WTC11 (cell line): ENCODE measurements at regions not wholly inside any gene's neighbourhood (a gene's known extent, or its start where the extent isn't known, plus 50 kb on each side); places are given as distances from the start of the nearest gene placed in this dataset.

Experiments used
- ATAC-seq: fragments of 200-7000 bp; cut with Tn5 transposase; 2 replicates; pipeline ENCODE4 v1.10.0; 2021; ENCODE audit warnings: mild to moderate bottlenecking, moderate library complexity
- CTCF ChIA-PET: fragments of 300-600 bp; sonication (Branson Sonifier 250); formaldehyde crosslinking; loops from one replicate; lab custom pipeline; 2021; ENCODE audit warnings: antibody characterized with exemption; lab: Charles Lee
- POLR2A ChIA-PET: fragments of 350-600 bp; sonication (Branson Sonifier 250); formaldehyde crosslinking; loops from one replicate; lab custom pipeline; 2021; ENCODE audit warnings: antibody characterized with exemption; lab: Charles Lee
- DNase-seq: peaks from one replicate; pipeline ENCODE4 v3.0.0; 2021; ENCODE audit warnings: low spot score
- H3K27ac Mint-ChIP-seq: 2 replicates; pipeline ENCODE4 v1.8.0; 2021; ENCODE audit warnings: mixed read lengths
- H3K27me3 Mint-ChIP-seq: 2 replicates; pipeline ENCODE4 v1.8.0; 2021; ENCODE audit warnings: low read depth, mild to moderate bottlenecking, moderate library complexity, mixed read lengths
- H3K36me3 Mint-ChIP-seq: 2 replicates; pipeline ENCODE4 v1.8.0; 2021; ENCODE audit warnings: mixed read lengths
- H3K4me1 Mint-ChIP-seq: 2 replicates; pipeline ENCODE4 v1.8.0; 2022; ENCODE audit warnings: mixed read lengths
- H3K4me3 Mint-ChIP-seq: 2 replicates; pipeline ENCODE4 v1.8.0; 2021; ENCODE audit warnings: mild to moderate bottlenecking, moderate library complexity, mixed read lengths
- H3K9me3 Mint-ChIP-seq: 2 replicates; pipeline ENCODE4 v1.8.0; 2021; ENCODE audit warnings: mixed read lengths
- AFF4 ChIP-seq: sonication (generic); formaldehyde crosslinking; IDR thresholded peaks from 2 replicates; pipeline ENCODE4 v1.8.1; 2023; ENCODE audit warnings: mild to moderate bottlenecking, missing genetic modification reagents, borderline replicate concordance
- ATF6 ChIP-seq: sonication (generic); formaldehyde crosslinking; IDR thresholded peaks from 2 replicates; pipeline ENCODE4 v1.8.1; 2023; ENCODE audit warnings: mild to moderate bottlenecking, missing genetic modification reagents
- CREB1 ChIP-seq: sonication (generic); formaldehyde crosslinking; IDR thresholded peaks from 2 replicates; pipeline ENCODE4 v1.8.0; 2023; ENCODE audit warnings: mild to moderate bottlenecking, missing genetic modification reagents
- CREM ChIP-seq: sonication (generic); formaldehyde crosslinking; IDR thresholded peaks from 2 replicates; pipeline ENCODE4 v1.8.1; 2022; ENCODE audit warnings: mild to moderate bottlenecking, missing genetic modification reagents, moderate library complexity
- E2F4 ChIP-seq: sonication (generic); formaldehyde crosslinking; IDR thresholded peaks from 2 replicates; pipeline ENCODE4 v1.8.1; 2022; ENCODE audit warnings: low read depth, mild to moderate bottlenecking, moderate library complexity, missing genetic modification reagents, borderline replicate concordance
- FOXP1 ChIP-seq: sonication (generic); formaldehyde crosslinking; IDR thresholded peaks from 2 replicates; pipeline ENCODE4 v1.8.0; 2022; ENCODE audit warnings: missing genetic modification reagents, mild to moderate bottlenecking, moderate library complexity, borderline replicate concordance
- HMGXB4 ChIP-seq: sonication (generic); formaldehyde crosslinking; IDR thresholded peaks from 2 replicates; pipeline ENCODE4 v1.8.1; 2023; ENCODE audit warnings: mild to moderate bottlenecking, moderate library complexity, missing genetic modification reagents
- IRF1 ChIP-seq: sonication (generic); formaldehyde crosslinking; IDR thresholded peaks from 2 replicates; pipeline ENCODE4 v1.8.0; 2023; ENCODE audit warnings: missing genetic modification reagents
- JUN ChIP-seq: sonication (generic); formaldehyde crosslinking; IDR thresholded peaks from 2 replicates; pipeline ENCODE4 v1.8.0; 2023; ENCODE audit warnings: mild to moderate bottlenecking, missing genetic modification reagents
- KAT7 ChIP-seq: sonication (generic); formaldehyde crosslinking; IDR thresholded peaks from 2 replicates; pipeline ENCODE4 v1.8.1; 2023; ENCODE audit warnings: missing genetic modification reagents, mild to moderate bottlenecking, borderline replicate concordance
- NFATC4 ChIP-seq: fragments of 250-450 bp; sonication (Bioruptor Pico); IDR thresholded peaks from 2 replicates; pipeline ENCODE4 v1.9.0; 2021; ENCODE audit warnings: mild to moderate bottlenecking
- NR3C1 ChIP-seq: sonication (generic); formaldehyde crosslinking; conservative IDR thresholded peaks from 2 replicates; pipeline ENCODE4 v1.8.1; 2023; ENCODE audit warnings: low read depth, mild to moderate bottlenecking, missing genetic modification reagents
- RELA ChIP-seq: sonication (generic); formaldehyde crosslinking; IDR thresholded peaks from 2 replicates; pipeline ENCODE4 v1.8.1; 2022; ENCODE audit warnings: missing genetic modification reagents, mild to moderate bottlenecking, borderline replicate concordance
- TP53 ChIP-seq: sonication (generic); formaldehyde crosslinking; IDR thresholded peaks from 2 replicates; pipeline ENCODE4 v1.8.1; 2023; ENCODE audit warnings: mild to moderate bottlenecking, missing genetic modification reagents
- ZBTB21 ChIP-seq: sonication (generic); formaldehyde crosslinking; IDR thresholded peaks from 2 replicates; pipeline ENCODE4 v1.8.1; 2023; ENCODE audit warnings: mild to moderate bottlenecking, missing genetic modification reagents, borderline replicate concordance
- ZNF121 ChIP-seq: sonication (generic); formaldehyde crosslinking; IDR thresholded peaks from 2 replicates; pipeline ENCODE4 v1.8.0; 2023; ENCODE audit warnings: missing genetic modification reagents
- ZNF396 ChIP-seq: fragments of 250-450 bp; sonication (Bioruptor Pico); IDR thresholded peaks from 2 replicates; pipeline ENCODE4 v1.8.0; 2021; ENCODE audit warnings: mild to moderate bottlenecking, moderate library complexity, borderline replicate concordance
- ZNF423 ChIP-seq: fragments of 250-450 bp; sonication (Bioruptor Pico); IDR thresholded peaks from 2 replicates; pipeline ENCODE4 v2.1.2; 2022; ENCODE audit warnings: mild to moderate bottlenecking, moderate library complexity
- ZNF671 ChIP-seq: fragments of 250-450 bp; sonication (Bioruptor Pico); IDR thresholded peaks from 2 replicates; pipeline ENCODE4 v1.8.0; 2021; ENCODE audit warnings: mild to moderate bottlenecking
- TF ChIP-seq, protein P1 (sequence below): fragments of 250-450 bp; sonication (Bioruptor Pico); IDR thresholded peaks from 2 replicates; pipeline ENCODE4 v2.1.2; 2022; ENCODE audit warnings: mild to moderate bottlenecking, moderate library complexity
- TF ChIP-seq, protein P2 (sequence below): fragments of 250-450 bp; sonication (Bioruptor Pico); IDR thresholded peaks from 2 replicates; pipeline ENCODE4 v1.8.0; 2021; ENCODE audit warnings: mild to moderate bottlenecking
- TF ChIP-seq, protein P3 (sequence below): sonication (generic); formaldehyde crosslinking; IDR thresholded peaks from 2 replicates; pipeline ENCODE4 v1.8.1; 2022; ENCODE audit warnings: mild to moderate bottlenecking, moderate library complexity, missing genetic modification reagents

- TF ChIP-seq RELA (CRISPR knock-in tag) (no peak), CREM (CRISPR knock-in tag) (no peak)
Observed at GRCh38 chr12:74337951-74338350, 199.7 kb upstream of the ATXN7L3B start (continued).

DNA sequence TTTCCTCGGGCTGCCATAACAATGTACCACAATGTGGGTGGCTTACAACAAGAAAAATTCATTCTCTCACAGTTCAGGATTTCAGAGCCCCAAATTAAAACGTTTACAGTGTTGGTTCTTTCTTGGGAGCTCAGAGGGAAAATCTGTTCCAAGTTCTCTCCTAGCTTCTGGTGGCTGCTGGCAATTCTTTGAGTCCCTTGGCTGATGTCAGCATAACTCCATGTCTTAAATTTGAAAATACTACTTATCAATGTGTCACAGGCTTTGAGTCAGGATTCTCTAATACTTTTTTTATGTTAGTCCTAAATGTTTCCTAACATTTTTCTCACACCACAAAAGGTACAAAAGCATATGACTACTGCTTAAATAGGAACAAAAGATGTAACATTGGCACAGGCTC lies 198.4 kb upstream of the ATXN7L3B start:
- POLR2A ChIA-PET: no interaction called here
- DNase-seq (no peak), ATAC-seq (no peak)
- no peaks in the 10 kb centered on the region for H3K9me3 Mint-ChIP-seq
- TF ChIP-seq ZBTB21 (CRISPR knock-in tag) (no peak), ZNF121 (CRISPR knock-in tag) (no peak), RELA (CRISPR knock-in tag) (no peak), ZNF671 (no peak), TP53 (CRISPR knock-in tag) (no peak), CREB1 (no peak), KAT7 (CRISPR knock-in tag) (no peak), IRF1 (no peak), ATF6 (CRISPR knock-in tag) (no peak), FOXP1 (no peak)
- TF ChIP-seq, all 79 proteins: peak for 0
- CTCF ChIA-PET: interaction anchor here (0.6 kb wide), 1 partner anchor 195 kb away, joined by 3 read pairs; no protein-coding TSS in a partner anchor
- peaks cover 13% of the 10 kb centered on the region for H3K4me1 Mint-ChIP-seq
- H3K36me3 Mint-ChIP-seq: no peaks in the 10 kb centered on the region
- H3K27ac Mint-ChIP-seq: no peak overlapping the region
- no peak overlapping the region for H3K4me3 Mint-ChIP-seq
- no peaks in the 10 kb centered on the region for H3K27me3 Mint-ChIP-seq

DNA sequence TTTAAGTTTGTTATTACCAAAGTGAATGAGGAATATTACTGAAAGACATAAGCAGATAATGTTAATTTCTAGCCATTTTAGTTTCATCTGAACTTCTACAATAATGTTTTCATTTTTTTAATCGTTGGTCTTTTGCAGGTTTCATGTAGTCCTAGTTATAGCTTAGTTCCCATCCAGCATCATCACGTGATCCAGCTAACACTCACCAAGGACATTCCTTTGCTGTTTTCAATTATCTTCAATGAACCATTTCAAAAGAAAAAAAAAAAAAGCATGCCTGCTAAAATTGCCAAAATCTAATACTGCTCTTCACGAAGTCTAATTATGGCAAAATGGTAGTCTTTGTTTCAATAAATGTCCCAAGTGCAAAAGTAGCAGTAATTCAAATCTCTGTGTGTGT lies 187.7 kb upstream of the ATXN7L3B start:
- ChIA-PET CTCF (no interaction called here), POLR2A (no interaction called here)
- Mint-ChIP-seq H3K4me3 (no peak overlapping the region), H3K27ac (no peak overlapping the region), H3K27me3 (no peaks in the 10 kb centered on the region; the same call in 1 of the 2 replicates), H3K9me3 (peaks cover 22% of the 10 kb centered on the region), H3K4me1 (no peaks in the 10 kb centered on the region), H3K36me3 (no peaks in the 10 kb centered on the region)
- ATAC-seq: no peak
- DNase-seq: no peak
- TF ChIP-seq ZNF396 (CRISPR knock-in tag): no peak
- TF ChIP-seq, protein P1, sequence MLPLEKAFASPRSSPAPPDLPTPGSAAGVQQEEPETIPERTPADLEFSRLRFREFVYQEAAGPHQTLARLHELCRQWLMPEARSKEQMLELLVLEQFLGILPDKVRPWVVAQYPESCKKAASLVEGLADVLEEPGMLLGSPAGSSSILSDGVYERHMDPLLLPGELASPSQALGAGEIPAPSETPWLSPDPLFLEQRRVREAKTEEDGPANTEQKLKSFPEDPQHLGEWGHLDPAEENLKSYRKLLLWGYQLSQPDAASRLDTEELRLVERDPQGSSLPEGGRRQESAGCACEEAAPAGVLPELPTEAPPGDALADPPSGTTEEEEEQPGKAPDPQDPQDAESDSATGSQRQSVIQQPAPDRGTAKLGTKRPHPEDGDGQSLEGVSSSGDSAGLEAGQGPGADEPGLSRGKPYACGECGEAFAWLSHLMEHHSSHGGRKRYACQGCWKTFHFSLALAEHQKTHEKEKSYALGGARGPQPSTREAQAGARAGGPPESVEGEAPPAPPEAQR: no peak
- TF ChIP-seq TP53 (CRISPR knock-in tag): no peak
- no peak for TF ChIP-seq NR3C1 (CRISPR knock-in tag)
- no peak for TF ChIP-seq AFF4 (CRISPR knock-in tag)
- no peak for TF ChIP-seq JUN (CRISPR knock-in tag)
- no peak for TF ChIP-seq HMGXB4 (CRISPR knock-in tag)
- no peak for TF ChIP-seq ZNF423 (CRISPR knock-in tag)
- TF ChIP-seq, protein P2, sequence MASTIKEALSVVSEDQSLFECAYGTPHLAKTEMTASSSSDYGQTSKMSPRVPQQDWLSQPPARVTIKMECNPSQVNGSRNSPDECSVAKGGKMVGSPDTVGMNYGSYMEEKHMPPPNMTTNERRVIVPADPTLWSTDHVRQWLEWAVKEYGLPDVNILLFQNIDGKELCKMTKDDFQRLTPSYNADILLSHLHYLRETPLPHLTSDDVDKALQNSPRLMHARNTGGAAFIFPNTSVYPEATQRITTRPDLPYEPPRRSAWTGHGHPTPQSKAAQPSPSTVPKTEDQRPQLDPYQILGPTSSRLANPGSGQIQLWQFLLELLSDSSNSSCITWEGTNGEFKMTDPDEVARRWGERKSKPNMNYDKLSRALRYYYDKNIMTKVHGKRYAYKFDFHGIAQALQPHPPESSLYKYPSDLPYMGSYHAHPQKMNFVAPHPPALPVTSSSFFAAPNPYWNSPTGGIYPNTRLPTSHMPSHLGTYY (CRISPR knock-in tag): no peak
- no peak for TF ChIP-seq E2F4 (CRISPR knock-in tag)
- TF ChIP-seq NFATC4 (CRISPR knock-in tag): no peak
- TF ChIP-seq, protein P3, sequence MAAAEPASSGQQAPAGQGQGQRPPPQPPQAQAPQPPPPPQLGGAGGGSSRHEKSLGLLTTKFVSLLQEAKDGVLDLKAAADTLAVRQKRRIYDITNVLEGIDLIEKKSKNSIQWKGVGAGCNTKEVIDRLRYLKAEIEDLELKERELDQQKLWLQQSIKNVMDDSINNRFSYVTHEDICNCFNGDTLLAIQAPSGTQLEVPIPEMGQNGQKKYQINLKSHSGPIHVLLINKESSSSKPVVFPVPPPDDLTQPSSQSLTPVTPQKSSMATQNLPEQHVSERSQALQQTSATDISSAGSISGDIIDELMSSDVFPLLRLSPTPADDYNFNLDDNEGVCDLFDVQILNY (CRISPR knock-in tag): no peak
